ENCODE measurements at regions not wholly inside any gene's neighbourhood (a gene's known extent, or its start where the extent isn't known, plus 50 kb on each side); places are given as distances from the start of the nearest gene placed in this dataset.

- no peak for TF ChIP-seq CTCF (IDR thresholded peaks at IDR 0.05; ENCODE audit: control insufficient read depth, insufficient read depth, low read depth, low read length, missing control alignments)
- no peak overlapping the region for H3K4me3 ChIP-seq (ENCODE audit: control insufficient read depth, low read depth, low read length)
- DNase-seq (ENCODE audit: low read depth), result no peak
These were observed 148.8 kb downstream of the TRIM27 start for GRCh38 chr6:28775052-28775376.

- no peak for DNase-seq (ENCODE audit: low read depth)
- TF ChIP-seq CTCF (IDR thresholded peaks at IDR 0.05; ENCODE audit: control insufficient read depth, insufficient read depth, low read depth, low read length, missing control alignments), result no peak
- no peak overlapping the region for H3K4me3 ChIP-seq (ENCODE audit: control insufficient read depth, low read depth, low read length)
These were observed 148.2 kb downstream of the TRIM27 start for GRCh38 chr6:28775405-28776129.

- H3K4me3 ChIP-seq (ENCODE audit: control insufficient read depth, low read depth, low read length), result no peak overlapping the region
- DNase-seq (ENCODE audit: low read depth), result no peak
- no peak for TF ChIP-seq CTCF (IDR thresholded peaks at IDR 0.05; ENCODE audit: control insufficient read depth, insufficient read depth, low read depth, low read length, missing control alignments)
These were observed 147.3 kb downstream of the TRIM27 start for GRCh38 chr6:28776269-28777146.

GRCh38 chr6:28777147-28777461 is 146.7 kb downstream of the TRIM27 start:
- H3K4me3 ChIP-seq (ENCODE audit: control insufficient read depth, low read depth, low read length), result no peak overlapping the region
- TF ChIP-seq CTCF (IDR thresholded peaks at IDR 0.05; ENCODE audit: control insufficient read depth, insufficient read depth, low read depth, low read length, missing control alignments), result no peak
- DNase-seq (ENCODE audit: low read depth), result no peak

GRCh38 chr6:28782113-28782673 is 141.6 kb downstream of the TRIM27 start:
- TF ChIP-seq CTCF (IDR thresholded peaks at IDR 0.05; ENCODE audit: control insufficient read depth, insufficient read depth, low read depth, low read length, missing control alignments), result no peak
- H3K4me3 ChIP-seq (ENCODE audit: control insufficient read depth, low read depth, low read length), result no peak overlapping the region
- no peak for DNase-seq (ENCODE audit: low read depth)

GRCh38 chr6:28785962-28786679 is 137.7 kb downstream of the TRIM27 start:
- no peak for DNase-seq (ENCODE audit: low read depth)
- TF ChIP-seq CTCF (IDR thresholded peaks at IDR 0.05; ENCODE audit: control insufficient read depth, insufficient read depth, low read depth, low read length, missing control alignments), result no peak
- no peak overlapping the region for H3K4me3 ChIP-seq (ENCODE audit: control insufficient read depth, low read depth, low read length)
